Stomach (tissue), 4 donors: ENCODE measurements at regions not wholly inside any gene's neighbourhood (a gene's known extent, or its start where the extent isn't known, plus 50 kb on each side); places are given as distances from the start of the nearest gene placed in this dataset.

ENCODE experiments used
- CTCF ChIP-seq, 7 experiments: fragments of 450-650 bp in 4 of 7; fragments of 200-600 bp in 3 of 7; sonication (generic) in 3 of 7; IDR thresholded peaks; one replicate each; pipeline ENCODE4 v1.5.1; 2016 to 2019; ENCODE audit warnings: antibody characterized with exemption in 7 of 7, control low read depth in 2 of 7, mild to moderate bottlenecking in 1 of 7
- EP300 ChIP-seq: sonication (generic); formaldehyde crosslinking; IDR thresholded peaks from one replicate; pipeline ENCODE4 v1.6.1; 2017; ENCODE audit warnings: antibody characterized with exemption
- POLR2AphosphoS5 ChIP-seq, 3 donors: sonication (generic); formaldehyde crosslinking; IDR thresholded peaks; one replicate each; pipeline ENCODE4 v1.6.1; 2016; ENCODE audit warnings: antibody characterized with exemption in 3 of 3

GRCh38 chr3:107949394-107949970 lies 141.3 kb downstream of the CD47 start:
- no peak for TF ChIP-seq CTCF (IDR thresholded peaks at IDR 0.05)
- no peak for TF ChIP-seq POLR2AphosphoS5 (IDR thresholded peaks at IDR 0.05)
- TF ChIP-seq EP300: no peak
